ENCODE measurements at regions not wholly inside any gene's neighbourhood (a gene's known extent, or its start where the extent isn't known, plus 50 kb on each side); places are given as distances from the start of the nearest gene placed in this dataset.

DNA sequence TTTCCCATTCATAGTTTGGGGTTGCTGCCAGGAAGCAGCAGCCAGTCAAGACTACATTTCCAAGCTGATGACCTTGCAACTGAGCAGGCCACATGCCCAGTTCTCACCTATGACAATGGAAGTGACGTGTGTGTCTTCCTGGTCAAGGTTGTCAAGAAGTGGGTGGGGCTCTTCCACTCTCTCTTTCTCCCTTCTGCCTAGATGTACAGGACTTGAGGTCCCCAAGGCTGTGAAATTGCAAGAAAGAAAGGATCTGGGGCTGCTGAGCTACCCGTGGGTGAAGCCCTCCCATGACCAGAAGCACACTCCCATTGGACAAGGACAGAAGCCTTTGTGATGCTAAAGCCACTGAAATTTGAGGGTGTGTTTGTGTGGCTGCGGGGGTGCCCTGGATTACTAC lies 175.1 kb downstream of the LINC00237 start:
- no peak for TF ChIP-seq SIN3A (IDR thresholded peaks at IDR 0.05; ENCODE audit: borderline replicate concordance, insufficient read depth, low read length)
- no peak for TF ChIP-seq TAF1 (IDR thresholded peaks at IDR 0.05; ENCODE audit: borderline replicate concordance, insufficient read depth, low read length)
- TF ChIP-seq, protein P1, sequence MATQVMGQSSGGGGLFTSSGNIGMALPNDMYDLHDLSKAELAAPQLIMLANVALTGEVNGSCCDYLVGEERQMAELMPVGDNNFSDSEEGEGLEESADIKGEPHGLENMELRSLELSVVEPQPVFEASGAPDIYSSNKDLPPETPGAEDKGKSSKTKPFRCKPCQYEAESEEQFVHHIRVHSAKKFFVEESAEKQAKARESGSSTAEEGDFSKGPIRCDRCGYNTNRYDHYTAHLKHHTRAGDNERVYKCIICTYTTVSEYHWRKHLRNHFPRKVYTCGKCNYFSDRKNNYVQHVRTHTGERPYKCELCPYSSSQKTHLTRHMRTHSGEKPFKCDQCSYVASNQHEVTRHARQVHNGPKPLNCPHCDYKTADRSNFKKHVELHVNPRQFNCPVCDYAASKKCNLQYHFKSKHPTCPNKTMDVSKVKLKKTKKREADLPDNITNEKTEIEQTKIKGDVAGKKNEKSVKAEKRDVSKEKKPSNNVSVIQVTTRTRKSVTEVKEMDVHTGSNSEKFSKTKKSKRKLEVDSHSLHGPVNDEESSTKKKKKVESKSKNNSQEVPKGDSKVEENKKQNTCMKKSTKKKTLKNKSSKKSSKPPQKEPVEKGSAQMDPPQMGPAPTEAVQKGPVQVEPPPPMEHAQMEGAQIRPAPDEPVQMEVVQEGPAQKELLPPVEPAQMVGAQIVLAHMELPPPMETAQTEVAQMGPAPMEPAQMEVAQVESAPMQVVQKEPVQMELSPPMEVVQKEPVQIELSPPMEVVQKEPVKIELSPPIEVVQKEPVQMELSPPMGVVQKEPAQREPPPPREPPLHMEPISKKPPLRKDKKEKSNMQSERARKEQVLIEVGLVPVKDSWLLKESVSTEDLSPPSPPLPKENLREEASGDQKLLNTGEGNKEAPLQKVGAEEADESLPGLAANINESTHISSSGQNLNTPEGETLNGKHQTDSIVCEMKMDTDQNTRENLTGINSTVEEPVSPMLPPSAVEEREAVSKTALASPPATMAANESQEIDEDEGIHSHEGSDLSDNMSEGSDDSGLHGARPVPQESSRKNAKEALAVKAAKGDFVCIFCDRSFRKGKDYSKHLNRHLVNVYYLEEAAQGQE (IDR thresholded peaks at IDR 0.05; ENCODE audit: insufficient read depth in 1 of 2, low read depth in 2 of 2, low read length in 2 of 2) = no peak
- no peak for TF ChIP-seq POLR2AphosphoS5 (IDR thresholded peaks at IDR 0.05; ENCODE audit: low read depth, low read length)
- TF ChIP-seq FOXP2 (optimal IDR thresholded peaks at IDR 0.05; ENCODE audit: borderline replicate concordance, extremely low read depth, extremely low read length, insufficient read depth) = no peak

DNA sequence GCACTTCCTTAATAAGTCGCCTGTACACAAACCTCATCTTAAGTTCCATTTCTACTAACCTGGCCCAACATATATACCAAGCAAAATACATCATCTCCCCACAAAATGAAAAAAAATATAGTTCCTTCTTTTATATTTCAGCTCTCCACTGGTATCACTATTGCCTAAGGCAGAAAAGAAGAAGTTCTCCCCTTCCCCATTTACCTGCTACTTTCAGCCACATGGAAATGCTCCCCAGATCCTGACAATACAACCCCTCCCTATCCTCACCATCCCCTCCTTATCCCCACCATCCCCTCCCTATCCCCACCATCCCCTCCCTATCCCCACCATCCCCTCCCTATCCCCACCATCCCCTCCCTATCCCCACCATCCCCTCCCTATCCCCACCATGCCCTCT lies 175.7 kb downstream of the LINC00237 start:
- no peak for TF ChIP-seq FOXP2 (optimal IDR thresholded peaks at IDR 0.05; ENCODE audit: borderline replicate concordance, extremely low read depth, extremely low read length, insufficient read depth)
- TF ChIP-seq, protein P1 (IDR thresholded peaks at IDR 0.05; ENCODE audit: insufficient read depth in 1 of 2, low read depth in 2 of 2, low read length in 2 of 2) = no peak
- no peak for TF ChIP-seq SIN3A (IDR thresholded peaks at IDR 0.05; ENCODE audit: borderline replicate concordance, insufficient read depth, low read length)
- TF ChIP-seq TAF1 (IDR thresholded peaks at IDR 0.05; ENCODE audit: borderline replicate concordance, insufficient read depth, low read length) = no peak
- TF ChIP-seq POLR2AphosphoS5 (IDR thresholded peaks at IDR 0.05; ENCODE audit: low read depth, low read length) = no peak

DNA sequence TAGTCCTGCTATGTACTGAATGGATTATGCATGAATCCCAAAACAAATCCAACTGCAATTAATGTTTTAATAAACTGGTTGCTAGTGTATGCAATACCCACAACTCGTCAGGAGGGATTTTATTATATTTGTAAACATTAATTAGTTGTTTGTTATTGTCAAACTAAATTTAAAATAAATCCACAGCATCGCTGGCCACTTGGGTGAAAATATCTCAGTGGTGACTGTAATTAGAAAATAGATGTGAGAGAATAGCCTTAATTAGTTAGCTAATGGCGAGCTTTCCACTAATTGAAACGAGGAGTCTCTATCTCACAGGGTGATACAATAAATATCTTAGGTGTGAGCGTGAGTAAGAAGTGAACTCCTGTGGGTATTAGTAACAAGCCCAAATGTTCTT lies 176.8 kb downstream of the LINC00237 start:
- TF ChIP-seq TAF1 (IDR thresholded peaks at IDR 0.05; ENCODE audit: borderline replicate concordance, insufficient read depth, low read length) (no peak), FOXP2 (optimal IDR thresholded peaks at IDR 0.05; ENCODE audit: borderline replicate concordance, extremely low read depth, extremely low read length, insufficient read depth) (no peak), POLR2AphosphoS5 (IDR thresholded peaks at IDR 0.05; ENCODE audit: low read depth, low read length) (no peak), SIN3A (IDR thresholded peaks at IDR 0.05; ENCODE audit: borderline replicate concordance, insufficient read depth, low read length) (no peak)
- TF ChIP-seq, protein P1 (IDR thresholded peaks at IDR 0.05; ENCODE audit: insufficient read depth in 1 of 2, low read depth in 2 of 2, low read length in 2 of 2) = no peak

DNA sequence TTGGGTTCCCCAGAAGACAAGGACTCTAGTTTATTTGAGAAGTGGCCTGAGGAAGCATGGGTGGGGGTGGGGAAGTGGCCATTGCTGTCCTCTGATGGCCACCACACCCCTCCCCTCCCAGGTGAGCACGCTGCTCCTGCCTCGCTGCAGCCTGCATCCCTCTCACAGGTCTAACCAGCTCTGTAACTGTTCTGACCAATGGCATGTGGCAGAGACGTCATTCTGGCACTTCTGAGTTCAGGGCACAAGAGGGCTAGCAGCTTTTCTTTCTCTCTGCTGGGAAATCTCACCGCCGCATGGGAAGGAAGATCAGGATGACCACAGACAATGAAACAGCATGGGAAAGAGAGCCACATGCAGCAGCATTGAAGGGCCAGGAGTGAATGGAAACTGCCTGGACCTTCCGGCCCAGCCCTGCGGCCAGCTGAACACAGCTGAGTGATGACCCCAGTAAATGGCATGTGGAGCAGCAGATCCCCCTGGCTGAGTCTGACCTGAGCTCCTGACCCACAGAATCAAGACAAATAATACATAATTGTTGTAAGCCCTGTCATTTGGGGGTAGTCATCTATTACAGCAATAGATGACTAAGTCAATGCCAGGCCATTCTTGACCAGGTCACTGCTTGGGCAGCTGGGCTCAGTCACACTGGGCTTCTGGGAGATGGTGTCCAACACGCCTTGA lies 179.8 kb downstream of the LINC00237 start:
- no peak for TF ChIP-seq SIN3A (IDR thresholded peaks at IDR 0.05; ENCODE audit: borderline replicate concordance, insufficient read depth, low read length)
- no peak for TF ChIP-seq FOXP2 (optimal IDR thresholded peaks at IDR 0.05; ENCODE audit: borderline replicate concordance, extremely low read depth, extremely low read length, insufficient read depth)
- TF ChIP-seq, protein P1 (IDR thresholded peaks at IDR 0.05; ENCODE audit: insufficient read depth in 1 of 2, low read depth in 2 of 2, low read length in 2 of 2) = no peak

DNA sequence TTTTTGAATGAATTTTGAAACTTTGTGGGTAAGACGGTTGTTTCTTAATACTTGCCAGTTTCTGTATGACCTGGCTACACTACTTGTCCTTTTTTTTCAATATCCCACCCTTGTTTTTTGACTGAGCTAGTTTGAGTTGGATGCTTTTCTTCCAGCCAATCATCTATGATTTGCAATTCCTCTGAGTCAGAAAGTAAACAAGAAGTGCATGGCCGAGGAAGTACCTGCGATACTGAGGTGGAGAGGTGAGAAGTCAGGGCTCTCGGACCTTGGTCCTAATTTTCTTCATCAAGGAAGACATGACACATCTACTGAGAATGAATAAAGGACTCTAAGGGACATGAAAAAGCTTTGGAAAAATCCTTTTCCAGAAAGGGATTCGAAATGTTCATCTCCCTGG lies 185.7 kb downstream of the LINC00237 start:
- TF ChIP-seq, protein P1 (IDR thresholded peaks at IDR 0.05; ENCODE audit: insufficient read depth in 1 of 2, low read depth in 2 of 2, low read length in 2 of 2) = no peak
- no peak for TF ChIP-seq FOXP2 (optimal IDR thresholded peaks at IDR 0.05; ENCODE audit: borderline replicate concordance, extremely low read depth, extremely low read length, insufficient read depth)
- no peak for TF ChIP-seq POLR2AphosphoS5 (IDR thresholded peaks at IDR 0.05; ENCODE audit: low read depth, low read length)
- no peak for TF ChIP-seq TAF1 (IDR thresholded peaks at IDR 0.05; ENCODE audit: borderline replicate concordance, insufficient read depth, low read length)
- TF ChIP-seq SIN3A (IDR thresholded peaks at IDR 0.05; ENCODE audit: borderline replicate concordance, insufficient read depth, low read length) = no peak
